ENCODE measurements at regions not wholly inside any gene's neighbourhood (a gene's known extent, or its start where the extent isn't known, plus 50 kb on each side); places are given as distances from the start of the nearest gene placed in this dataset.
A peak's percentile ranks its signal among the peaks of the same experiment; 100 is the strongest.

GRCh38 chr13:84885868-84886267 lies 913.4 kb downstream of the SLITRK6 start:
- H3K27me3 Mint-ChIP-seq: no peaks in the 10 kb centered on the region
- H3K4me1 ChIP-seq (ENCODE audit: insufficient read depth, low read length): no peaks in the 10 kb centered on the region
- ChIA-PET CTCF (ENCODE audit: partially characterized antibody) (no interaction called here), POLR2A (ENCODE audit: partially characterized antibody) (no interaction called here)
- DNase-seq: no peak
- no peak overlapping the region for H3K4me3 ChIP-seq (ENCODE audit: low read length in 2 of 2)
- no peak overlapping the region for H3K27ac Mint-ChIP-seq
- no peaks in the 10 kb centered on the region for H3K36me3 ChIP-seq (ENCODE audit: insufficient read depth, low read length)
- intact Hi-C loops (cut with micrococcal nuclease): no loop called here
- H3K36me3 Mint-ChIP-seq: no peaks in the 10 kb centered on the region
- no peak overlapping the region for H3K27ac ChIP-seq (ENCODE audit: low read depth, low read length)
- H3K9me3 Mint-ChIP-seq: peaks cover 0 to 2% (median 0%) of the 10 kb centered on the region in 8 donors
- peaks cover 0 to 1% (median 0%) of the 10 kb centered on the region in 4 donors for H3K4me1 Mint-ChIP-seq
- H3K27me3 ChIP-seq (ENCODE audit: insufficient read depth, low read length): no peaks in the 10 kb centered on the region
- no peak overlapping the region for H3K4me3 Mint-ChIP-seq
- no peaks in the 10 kb centered on the region for H3K9me3 ChIP-seq (ENCODE audit: control insufficient read depth in 1 of 2, low read length in 2 of 2)

GRCh38 chr13:84873951-84874350 lies 925.3 kb downstream of the SLITRK6 start:
- H3K9me3 Mint-ChIP-seq: peaks cover 0 to 13% (median 4%) of the 10 kb centered on the region in 8 donors
- Histone ChIP-seq H3K4me1 (ENCODE audit: insufficient read depth, low read length) (no peaks in the 10 kb centered on the region), H3K4me3 (ENCODE audit: low read length in 2 of 2) (no peak overlapping the region), H3K27ac (ENCODE audit: low read depth, low read length) (no peak overlapping the region), H3K27me3 (ENCODE audit: insufficient read depth, low read length) (no peaks in the 10 kb centered on the region), H3K36me3 (ENCODE audit: insufficient read depth, low read length) (no peaks in the 10 kb centered on the region), H3K9me3 (ENCODE audit: control insufficient read depth in 1 of 2, low read length in 2 of 2) (no peaks in the 10 kb centered on the region)
- DNase-seq: no peak
- no peaks in the 10 kb centered on the region for H3K4me1 Mint-ChIP-seq
- no peak overlapping the region for H3K4me3 Mint-ChIP-seq
- intact Hi-C loops (cut with micrococcal nuclease): no loop called here
- H3K27ac Mint-ChIP-seq: no peak overlapping the region
- ChIA-PET POLR2A (ENCODE audit: partially characterized antibody) (no interaction called here), CTCF (ENCODE audit: partially characterized antibody) (no interaction called here)
- no peaks in the 10 kb centered on the region for H3K36me3 Mint-ChIP-seq
- no peaks in the 10 kb centered on the region for H3K27me3 Mint-ChIP-seq

- ChIA-PET POLR2A (ENCODE audit: partially characterized antibody) (no interaction called here), CTCF (ENCODE audit: partially characterized antibody) (no interaction called here)
- Mint-ChIP-seq H3K27ac (no peak overlapping the region), H3K4me3 (no peak overlapping the region), H3K4me1 (no peaks in the 10 kb centered on the region), H3K36me3 (no peaks in the 10 kb centered on the region), H3K9me3 (peaks cover 0 to 8% (median 3%) of the 10 kb centered on the region in 8 donors), H3K27me3 (no peaks in the 10 kb centered on the region)
- Histone ChIP-seq H3K9me3 (ENCODE audit: control insufficient read depth in 1 of 2, low read length in 2 of 2) (no peaks in the 10 kb centered on the region), H3K4me3 (ENCODE audit: low read length in 2 of 2) (no peak overlapping the region), H3K27ac (ENCODE audit: low read depth, low read length) (no peak overlapping the region), H3K36me3 (ENCODE audit: insufficient read depth, low read length) (no peaks in the 10 kb centered on the region), H3K27me3 (ENCODE audit: insufficient read depth, low read length) (no peaks in the 10 kb centered on the region), H3K4me1 (ENCODE audit: insufficient read depth, low read length) (no peaks in the 10 kb centered on the region)
- intact Hi-C loops (cut with micrococcal nuclease): no loop called here
- no peak for DNase-seq
Observed at GRCh38 chr13:84870190-84870589, 929.0 kb downstream of the SLITRK6 start.

DNA sequence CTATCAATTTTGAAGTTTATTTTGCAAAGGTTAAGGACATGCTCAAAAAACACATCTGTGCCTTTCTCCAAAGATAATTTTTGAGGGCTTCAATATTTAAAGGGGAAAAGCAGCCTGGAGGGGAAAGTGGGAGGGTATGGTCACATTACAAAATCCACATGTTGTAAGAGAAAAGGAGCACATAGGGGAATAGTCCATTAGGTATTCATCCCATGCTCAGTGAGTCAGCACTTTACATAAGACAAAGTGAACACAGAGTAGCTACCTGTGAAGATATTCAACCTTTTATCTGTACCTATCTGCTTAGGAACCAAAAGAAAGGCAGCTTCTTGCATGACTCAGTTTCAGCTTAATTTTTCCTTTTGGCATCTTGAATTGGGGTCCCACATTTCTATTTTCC lies 932.0 kb downstream of the SLITRK6 start:
- Histone ChIP-seq H3K27ac (ENCODE audit: low read depth, low read length) (no peak overlapping the region), H3K36me3 (ENCODE audit: insufficient read depth, low read length) (no peaks in the 10 kb centered on the region), H3K27me3 (ENCODE audit: insufficient read depth, low read length) (no peaks in the 10 kb centered on the region), H3K4me1 (ENCODE audit: insufficient read depth, low read length) (no peaks in the 10 kb centered on the region), H3K9me3 (ENCODE audit: control insufficient read depth in 1 of 2, low read length in 2 of 2) (no peaks in the 10 kb centered on the region), H3K4me3 (ENCODE audit: low read length in 2 of 2) (no peak overlapping the region)
- ChIA-PET CTCF (ENCODE audit: partially characterized antibody) (no interaction called here), POLR2A (ENCODE audit: partially characterized antibody) (no interaction called here)
- no peak overlapping the region for H3K27ac Mint-ChIP-seq
- no peaks in the 10 kb centered on the region for H3K36me3 Mint-ChIP-seq
- DNase-seq: no peak
- intact Hi-C loops (cut with micrococcal nuclease): no loop called here
- H3K27me3 Mint-ChIP-seq: no peaks in the 10 kb centered on the region
- H3K4me3 Mint-ChIP-seq: no peak overlapping the region
- H3K4me1 Mint-ChIP-seq: no peaks in the 10 kb centered on the region
- peaks cover 0 to 8% (median under 1%) of the 10 kb centered on the region in 8 donors for H3K9me3 Mint-ChIP-seq

DNA sequence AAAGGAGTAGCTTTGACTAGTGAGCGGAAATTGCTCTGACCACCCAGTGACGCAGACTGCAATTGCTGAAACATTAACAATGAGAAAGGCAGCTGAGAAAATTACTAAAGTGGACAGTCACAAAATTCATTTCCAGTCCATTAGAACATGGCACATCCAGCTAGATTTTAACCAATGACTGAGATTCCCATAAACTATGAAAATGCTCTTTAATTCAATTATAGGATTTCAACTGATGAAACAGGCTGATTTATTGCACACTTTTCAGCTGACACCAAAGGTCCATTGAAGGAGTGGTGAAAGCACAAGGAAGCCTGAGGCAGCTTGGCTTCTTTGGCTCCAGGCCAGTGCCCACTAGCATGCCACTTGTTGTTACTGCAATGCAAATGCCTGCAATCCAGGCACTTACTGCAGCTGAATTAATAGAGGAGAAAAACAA lies 933.4 kb downstream of the SLITRK6 start:
- H3K27me3 Mint-ChIP-seq: no peaks in the 10 kb centered on the region
- no peaks in the 10 kb centered on the region for H3K36me3 ChIP-seq (ENCODE audit: insufficient read depth, low read length)
- no peak overlapping the region for H3K27ac ChIP-seq (ENCODE audit: low read depth, low read length)
- no peaks in the 10 kb centered on the region for H3K36me3 Mint-ChIP-seq
- ChIA-PET CTCF (ENCODE audit: partially characterized antibody) (no interaction called here), POLR2A (ENCODE audit: partially characterized antibody) (no interaction called here)
- no peaks in the 10 kb centered on the region for H3K4me1 Mint-ChIP-seq
- H3K4me1 ChIP-seq (ENCODE audit: insufficient read depth, low read length): no peaks in the 10 kb centered on the region
- H3K4me3 ChIP-seq (ENCODE audit: low read length in 2 of 2): no peak overlapping the region
- H3K9me3 Mint-ChIP-seq: peaks cover 0 to 2% (median 0%) of the 10 kb centered on the region in 8 donors
- DNase-seq: no peak
- H3K27me3 ChIP-seq (ENCODE audit: insufficient read depth, low read length): no peaks in the 10 kb centered on the region
- H3K27ac Mint-ChIP-seq: no peak overlapping the region
- H3K4me3 Mint-ChIP-seq: no peak overlapping the region
- intact Hi-C loops (cut with micrococcal nuclease): no loop called here
- H3K9me3 ChIP-seq (ENCODE audit: control insufficient read depth in 1 of 2, low read length in 2 of 2): no peaks in the 10 kb centered on the region

DNA sequence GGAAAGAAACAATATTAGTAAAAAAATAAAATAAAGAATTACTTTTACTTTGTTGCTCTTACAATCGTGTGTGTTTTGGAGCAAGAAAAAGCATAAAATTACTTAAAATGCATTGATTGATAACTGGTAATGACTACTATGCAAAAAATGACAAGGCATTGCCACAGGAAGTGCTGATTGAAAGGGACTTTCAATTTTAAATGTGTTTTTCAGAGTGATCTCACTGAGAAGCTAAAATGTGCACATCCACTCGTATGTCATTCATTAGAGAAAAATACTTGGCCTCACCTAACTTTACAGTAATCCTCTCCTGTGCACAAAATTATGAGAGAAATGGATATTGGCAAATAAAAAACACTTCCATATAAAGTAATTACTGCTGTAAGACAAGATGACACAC lies 934.9 kb downstream of the SLITRK6 start:
- no peaks in the 10 kb centered on the region for H3K27me3 Mint-ChIP-seq
- H3K27ac Mint-ChIP-seq: no peak overlapping the region
- DNase-seq: no peak
- no peaks in the 10 kb centered on the region for H3K4me1 Mint-ChIP-seq
- Histone ChIP-seq H3K27ac (ENCODE audit: low read depth, low read length) (no peak overlapping the region), H3K4me3 (ENCODE audit: low read length in 2 of 2) (no peak overlapping the region), H3K9me3 (ENCODE audit: control insufficient read depth in 1 of 2, low read length in 2 of 2) (no peaks in the 10 kb centered on the region), H3K27me3 (ENCODE audit: insufficient read depth, low read length) (no peaks in the 10 kb centered on the region), H3K36me3 (ENCODE audit: insufficient read depth, low read length) (no peaks in the 10 kb centered on the region), H3K4me1 (ENCODE audit: insufficient read depth, low read length) (no peaks in the 10 kb centered on the region)
- intact Hi-C loops (cut with micrococcal nuclease): no loop called here
- CTCF ChIA-PET (ENCODE audit: partially characterized antibody): no interaction called here
- H3K36me3 Mint-ChIP-seq: no peaks in the 10 kb centered on the region
- POLR2A ChIA-PET (ENCODE audit: partially characterized antibody): no interaction called here
- no peak overlapping the region for H3K4me3 Mint-ChIP-seq
- no peaks in the 10 kb centered on the region for H3K9me3 Mint-ChIP-seq

DNA sequence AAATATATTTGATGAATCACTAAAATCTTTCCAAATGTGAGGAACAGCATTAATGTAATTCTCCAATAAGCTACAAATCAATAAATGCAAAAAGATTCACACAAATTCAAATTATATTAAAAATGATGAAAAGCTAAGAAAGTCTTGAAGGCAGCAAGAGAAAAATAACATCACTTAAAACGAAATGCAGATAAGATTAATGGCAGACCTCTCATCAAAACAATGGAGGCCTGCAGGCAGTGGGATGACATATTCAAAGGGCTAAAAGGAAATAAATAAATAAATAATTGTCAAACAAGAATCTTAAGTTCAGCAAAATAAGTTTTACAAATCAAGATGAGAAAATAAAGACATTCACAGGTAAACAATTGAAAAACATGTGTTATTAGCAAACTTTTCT lies 952.1 kb downstream of the SLITRK6 start:
- Mint-ChIP-seq H3K4me3 (no peak overlapping the region), H3K27me3 (no peaks in the 10 kb centered on the region), H3K27ac (peak overlapping the region in 1 of 7 donors; percentile 30), H3K9me3 (peaks cover 0 to 10% (median 0%) of the 10 kb centered on the region in 8 donors), H3K4me1 (no peaks in the 10 kb centered on the region), H3K36me3 (no peaks in the 10 kb centered on the region)
- no peak overlapping the region for H3K4me3 ChIP-seq (ENCODE audit: low read length in 2 of 2)
- ChIA-PET CTCF (ENCODE audit: partially characterized antibody) (no interaction called here), POLR2A (ENCODE audit: partially characterized antibody) (no interaction called here)
- DNase-seq: no peak
- no peaks in the 10 kb centered on the region for H3K36me3 ChIP-seq (ENCODE audit: insufficient read depth, low read length)
- H3K27me3 ChIP-seq (ENCODE audit: insufficient read depth, low read length): no peaks in the 10 kb centered on the region
- no peaks in the 10 kb centered on the region for H3K4me1 ChIP-seq (ENCODE audit: insufficient read depth, low read length)
- intact Hi-C loops (cut with micrococcal nuclease): no loop called here
- H3K9me3 ChIP-seq (ENCODE audit: control insufficient read depth in 1 of 2, low read length in 2 of 2): no peaks in the 10 kb centered on the region
- H3K27ac ChIP-seq (ENCODE audit: low read depth, low read length): no peak overlapping the region

- H3K27me3 Mint-ChIP-seq: no peaks in the 10 kb centered on the region
- Histone ChIP-seq H3K27me3 (ENCODE audit: insufficient read depth, low read length) (no peaks in the 10 kb centered on the region), H3K4me3 (ENCODE audit: low read length in 2 of 2) (no peak overlapping the region), H3K27ac (ENCODE audit: low read depth, low read length) (no peak overlapping the region), H3K9me3 (ENCODE audit: control insufficient read depth in 1 of 2, low read length in 2 of 2) (no peaks in the 10 kb centered on the region), H3K4me1 (ENCODE audit: insufficient read depth, low read length) (no peaks in the 10 kb centered on the region), H3K36me3 (ENCODE audit: insufficient read depth, low read length) (no peaks in the 10 kb centered on the region)
- DNase-seq: no peak
- ChIA-PET POLR2A (ENCODE audit: partially characterized antibody) (no interaction called here), CTCF (ENCODE audit: partially characterized antibody) (no interaction called here)
- no peaks in the 10 kb centered on the region for H3K4me1 Mint-ChIP-seq
- peaks cover 0 to 10% (median 0%) of the 10 kb centered on the region in 8 donors for H3K9me3 Mint-ChIP-seq
- H3K27ac Mint-ChIP-seq: no peak overlapping the region
- intact Hi-C loops (cut with micrococcal nuclease): no loop called here
- no peaks in the 10 kb centered on the region for H3K36me3 Mint-ChIP-seq
- no peak overlapping the region for H3K4me3 Mint-ChIP-seq
Observed at GRCh38 chr13:84845907-84846619, 953.2 kb downstream of the SLITRK6 start.
